ENCODE measurements at regions not wholly inside any gene's neighbourhood (a gene's known extent, or its start where the extent isn't known, plus 50 kb on each side); places are given as distances from the start of the nearest gene placed in this dataset.

DNA sequence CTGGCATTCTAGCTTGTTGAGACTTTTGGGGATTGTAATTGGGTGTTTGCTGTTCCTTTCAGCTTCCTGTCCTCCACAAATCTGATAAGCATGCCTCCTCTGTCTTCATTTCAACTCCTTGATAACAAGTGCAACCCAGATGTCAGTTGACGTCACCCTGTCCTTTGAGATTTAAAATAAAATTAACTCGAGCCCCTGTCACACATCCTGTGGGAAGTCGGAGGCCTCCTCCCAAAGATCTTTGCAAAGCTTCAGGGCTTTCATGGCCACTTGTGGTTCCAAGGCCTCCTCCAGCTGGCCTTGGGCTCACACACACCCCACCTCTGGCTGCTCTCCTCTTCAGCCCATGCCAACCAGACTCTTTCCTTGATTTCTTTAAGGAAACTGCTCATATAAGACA lies 69.9 kb upstream of the ITGA6 start:
- H3K27me3 ChIP-seq, result no peaks in the 10 kb centered on the region
- no peak overlapping the region for H3K27ac ChIP-seq
- H3K4me3 ChIP-seq (ENCODE audit: low read depth in 1 of 2, low read length in 1 of 2), result no peak overlapping the region
- H3K36me3 ChIP-seq, result no peaks in the 10 kb centered on the region
- TF ChIP-seq, protein P1, sequence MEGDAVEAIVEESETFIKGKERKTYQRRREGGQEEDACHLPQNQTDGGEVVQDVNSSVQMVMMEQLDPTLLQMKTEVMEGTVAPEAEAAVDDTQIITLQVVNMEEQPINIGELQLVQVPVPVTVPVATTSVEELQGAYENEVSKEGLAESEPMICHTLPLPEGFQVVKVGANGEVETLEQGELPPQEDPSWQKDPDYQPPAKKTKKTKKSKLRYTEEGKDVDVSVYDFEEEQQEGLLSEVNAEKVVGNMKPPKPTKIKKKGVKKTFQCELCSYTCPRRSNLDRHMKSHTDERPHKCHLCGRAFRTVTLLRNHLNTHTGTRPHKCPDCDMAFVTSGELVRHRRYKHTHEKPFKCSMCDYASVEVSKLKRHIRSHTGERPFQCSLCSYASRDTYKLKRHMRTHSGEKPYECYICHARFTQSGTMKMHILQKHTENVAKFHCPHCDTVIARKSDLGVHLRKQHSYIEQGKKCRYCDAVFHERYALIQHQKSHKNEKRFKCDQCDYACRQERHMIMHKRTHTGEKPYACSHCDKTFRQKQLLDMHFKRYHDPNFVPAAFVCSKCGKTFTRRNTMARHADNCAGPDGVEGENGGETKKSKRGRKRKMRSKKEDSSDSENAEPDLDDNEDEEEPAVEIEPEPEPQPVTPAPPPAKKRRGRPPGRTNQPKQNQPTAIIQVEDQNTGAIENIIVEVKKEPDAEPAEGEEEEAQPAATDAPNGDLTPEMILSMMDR (IDR thresholded peaks at IDR 0.05), result no peak
- H3K9me3 ChIP-seq, result no peaks in the 10 kb centered on the region
- no peaks in the 10 kb centered on the region for H3K4me1 ChIP-seq (ENCODE audit: control insufficient read depth in 1 of 2, insufficient read depth in 1 of 2, low read depth in 1 of 2, low read length in 1 of 2)

DNA sequence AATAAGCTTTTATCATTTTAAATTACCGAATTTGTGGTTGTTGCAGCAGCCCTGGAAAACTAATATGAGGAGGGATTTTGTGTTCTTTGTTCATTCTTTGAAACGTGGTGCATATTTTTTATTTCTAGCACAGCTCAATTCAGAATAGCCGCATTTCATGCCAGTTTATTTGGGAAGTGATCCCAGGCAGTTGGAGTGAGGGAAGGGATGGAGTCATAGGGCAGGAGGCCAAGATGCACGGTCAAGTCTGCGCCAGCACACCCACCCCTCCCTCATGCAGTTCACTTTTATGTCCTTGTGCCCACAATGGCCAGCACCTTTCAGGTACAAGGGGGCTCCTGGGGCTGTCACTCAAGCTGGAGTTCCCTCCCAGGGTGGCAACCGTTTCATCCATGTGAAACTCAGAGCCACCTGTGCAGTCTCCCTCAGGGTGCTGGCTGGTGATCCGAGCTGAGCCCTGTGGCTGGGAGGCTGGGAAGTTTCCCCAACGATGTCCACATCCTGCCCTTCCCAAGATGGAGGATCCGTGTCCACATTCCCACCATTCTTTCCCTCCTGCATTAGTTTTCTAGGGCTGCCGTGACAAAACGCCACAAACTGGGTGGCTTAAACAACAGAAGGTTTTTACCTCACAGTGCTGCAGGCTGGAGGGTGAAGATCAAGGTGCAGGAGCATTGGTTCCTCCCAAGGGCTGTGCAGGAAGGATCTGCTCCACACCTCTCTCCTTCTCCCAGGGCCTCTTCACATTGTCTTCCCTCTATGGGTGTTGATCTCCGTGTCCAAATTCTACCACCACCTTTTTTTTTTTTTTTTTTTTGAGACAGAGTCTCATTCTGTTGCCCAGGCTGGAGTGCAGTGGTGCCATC lies 68.5 kb upstream of the ITGA6 start:
- Histone ChIP-seq H3K27ac (no peak overlapping the region), H3K9me3 (no peaks in the 10 kb centered on the region), H3K4me3 (ENCODE audit: low read depth in 1 of 2, low read length in 1 of 2) (no peak overlapping the region), H3K4me1 (ENCODE audit: control insufficient read depth in 1 of 2, insufficient read depth in 1 of 2, low read depth in 1 of 2, low read length in 1 of 2) (no peaks in the 10 kb centered on the region), H3K27me3 (no peaks in the 10 kb centered on the region), H3K36me3 (no peaks in the 10 kb centered on the region)
- TF ChIP-seq, protein P1 (IDR thresholded peaks at IDR 0.05), result no peak

DNA sequence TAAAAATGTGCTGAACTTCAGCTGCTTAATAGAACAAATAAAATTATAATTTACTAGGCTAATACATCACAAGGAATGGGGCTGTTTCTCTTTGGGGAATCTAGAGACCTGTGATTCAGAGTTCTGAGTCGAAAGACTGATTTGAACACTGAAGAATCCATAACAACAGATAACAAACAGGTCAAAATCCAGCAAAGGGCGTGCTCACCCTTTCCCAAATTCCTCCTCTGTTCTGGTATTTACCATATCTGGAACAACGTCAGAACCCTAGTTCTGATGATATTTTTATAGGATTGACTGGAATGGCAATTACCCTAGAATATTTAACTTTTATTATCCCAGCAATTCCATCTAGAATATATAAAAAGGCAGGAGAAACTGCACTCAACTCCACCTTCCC lies 66.0 kb upstream of the ITGA6 start:
- Histone ChIP-seq H3K27ac (no peak overlapping the region), H3K27me3 (no peaks in the 10 kb centered on the region), H3K9me3 (no peaks in the 10 kb centered on the region), H3K4me1 (ENCODE audit: control insufficient read depth in 1 of 2, insufficient read depth in 1 of 2, low read depth in 1 of 2, low read length in 1 of 2) (no peaks in the 10 kb centered on the region), H3K36me3 (no peaks in the 10 kb centered on the region), H3K4me3 (ENCODE audit: low read depth in 1 of 2, low read length in 1 of 2) (no peak overlapping the region)
- TF ChIP-seq, protein P1 (IDR thresholded peaks at IDR 0.05), result no peak

DNA sequence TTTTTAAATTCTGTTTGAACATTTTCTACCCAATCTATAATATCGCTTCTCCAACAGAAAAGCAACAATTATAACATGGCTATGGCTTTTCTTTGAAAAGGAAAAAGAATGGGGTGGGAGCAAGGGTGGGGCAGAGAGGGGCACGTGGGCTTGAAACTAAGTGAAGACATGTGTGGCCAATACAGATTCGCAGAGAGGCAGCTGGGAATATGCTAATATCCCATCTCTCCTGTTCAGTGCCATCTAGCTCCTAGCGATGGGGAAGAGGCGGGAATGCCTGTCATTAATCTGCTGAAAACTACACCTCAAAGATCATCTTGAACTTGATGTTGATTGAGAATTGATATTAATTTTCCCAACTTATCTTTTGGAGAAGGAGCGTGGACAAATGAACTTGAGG lies 65.5 kb upstream of the ITGA6 start:
- H3K4me3 ChIP-seq (ENCODE audit: low read depth in 1 of 2, low read length in 1 of 2), result no peak overlapping the region
- H3K27me3 ChIP-seq, result no peaks in the 10 kb centered on the region
- TF ChIP-seq, protein P1 (IDR thresholded peaks at IDR 0.05), result no peak
- no peak overlapping the region for H3K27ac ChIP-seq
- no peaks in the 10 kb centered on the region for H3K4me1 ChIP-seq (ENCODE audit: control insufficient read depth in 1 of 2, insufficient read depth in 1 of 2, low read depth in 1 of 2, low read length in 1 of 2)
- no peaks in the 10 kb centered on the region for H3K36me3 ChIP-seq
- H3K9me3 ChIP-seq, result no peaks in the 10 kb centered on the region

DNA sequence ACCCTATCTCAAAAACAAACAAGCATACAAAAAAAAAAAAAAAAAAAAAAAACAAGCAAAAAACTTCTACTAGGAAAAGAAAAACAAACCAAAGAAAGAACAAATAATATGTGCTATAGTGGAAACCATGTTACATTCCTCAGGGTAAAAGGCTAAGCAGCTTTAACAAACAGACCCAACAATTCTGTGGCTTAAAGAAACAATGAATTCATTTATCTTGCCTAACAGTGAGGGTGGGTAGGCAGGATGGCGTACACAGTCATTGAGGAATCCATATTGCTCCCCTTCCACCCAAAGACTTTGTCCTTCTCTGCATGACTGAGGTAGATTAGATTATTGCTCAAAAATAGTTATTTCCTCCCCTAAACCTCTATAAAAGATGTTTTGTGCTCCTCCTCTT lies 63.1 kb upstream of the ITGA6 start:
- Histone ChIP-seq H3K36me3 (no peaks in the 10 kb centered on the region), H3K27me3 (no peaks in the 10 kb centered on the region), H3K4me1 (ENCODE audit: control insufficient read depth in 1 of 2, insufficient read depth in 1 of 2, low read depth in 1 of 2, low read length in 1 of 2) (no peaks in the 10 kb centered on the region), H3K27ac (no peak overlapping the region), H3K4me3 (ENCODE audit: low read depth in 1 of 2, low read length in 1 of 2) (no peak overlapping the region), H3K9me3 (peaks cover 4% of the 10 kb centered on the region)
- TF ChIP-seq, protein P1 (IDR thresholded peaks at IDR 0.05), result no peak

Measured in neutrophil (primary cell).